ENCODE measurements at regions not wholly inside any gene's neighbourhood (a gene's known extent, or its start where the extent isn't known, plus 50 kb on each side); places are given as distances from the start of the nearest gene placed in this dataset.

- no peaks in the 10 kb centered on the region for H3K4me1 ChIP-seq (ENCODE audit: control insufficient read depth, extremely low read depth, insufficient read depth, low read length)
- H3K36me3 ChIP-seq (ENCODE audit: control insufficient read depth in 2 of 2, extremely low read depth in 1 of 2, insufficient read depth in 2 of 2, low read length in 2 of 2): no peaks in the 10 kb centered on the region
- H3K79me2 ChIP-seq (ENCODE audit: control insufficient read depth, insufficient read depth, low read length): no peaks in the 10 kb centered on the region
- TF ChIP-seq CTCF (optimal IDR thresholded peaks at IDR 0.05 in 1 of 3, IDR thresholded peaks at IDR 0.05 in 1 of 3, conservative IDR thresholded peaks at IDR 0.05 in 1 of 3; ENCODE audit: extremely low read depth in 1 of 3, insufficient read depth in 2 of 3, low read length in 3 of 3) (no peak), EZH2 (IDR thresholded peaks at IDR 0.05; ENCODE audit: low read length) (no peak)
- no peak for FAIRE-seq
- dilution Hi-C loops (cut with MboI; ENCODE audit: extremely low pct_ligation_motif_present, low sequenced_read_pairs): no loop called here
- H3K27me3 ChIP-seq (ENCODE audit: control insufficient read depth, extremely low read depth, insufficient read depth, low read length): no peaks in the 10 kb centered on the region
- no peaks in the 10 kb centered on the region for H3K9me1 ChIP-seq (ENCODE audit: control insufficient read depth, extremely low read depth, insufficient read depth, low read length)
- no peak overlapping the region for H3K4me3 ChIP-seq (ENCODE audit: control insufficient read depth in 2 of 3, extremely low read depth in 1 of 3, insufficient read depth in 2 of 3, low read depth in 1 of 3, low read length in 3 of 3)
- no peaks in the 10 kb centered on the region for H3K9me3 ChIP-seq (ENCODE audit: control insufficient read depth, low read depth, low read length)
- H3K4me2 ChIP-seq (ENCODE audit: control insufficient read depth, extremely low read depth, insufficient read depth, low read depth, low read length): no peak overlapping the region
- no peak for DNase-seq (ENCODE audit: low read depth, low spot score)
- no peak overlapping the region for H2AFZ ChIP-seq (ENCODE audit: control insufficient read depth, low read length)
- H3K27ac ChIP-seq (ENCODE audit: control insufficient read depth, insufficient read depth, low read length): no peak overlapping the region
- no peak overlapping the region for H3K9ac ChIP-seq (ENCODE audit: control insufficient read depth, extremely low read depth, insufficient read depth, low read length)
- no peaks in the 10 kb centered on the region for H4K20me1 ChIP-seq (ENCODE audit: control insufficient read depth, extremely low read depth, insufficient read depth, low read length)
Measured at GRCh38 chr10:10346390-10347150, 671.1 kb upstream of the CELF2 start.

- Histone ChIP-seq H2AFZ (ENCODE audit: control insufficient read depth, low read length) (no peak overlapping the region), H3K79me2 (ENCODE audit: control insufficient read depth, insufficient read depth, low read length) (no peaks in the 10 kb centered on the region), H3K4me3 (ENCODE audit: control insufficient read depth in 2 of 3, extremely low read depth in 1 of 3, insufficient read depth in 2 of 3, low read depth in 1 of 3, low read length in 3 of 3) (no peak overlapping the region), H3K36me3 (ENCODE audit: control insufficient read depth in 2 of 2, extremely low read depth in 1 of 2, insufficient read depth in 2 of 2, low read length in 2 of 2) (no peaks in the 10 kb centered on the region), H3K4me2 (ENCODE audit: control insufficient read depth, extremely low read depth, insufficient read depth, low read depth, low read length) (no peak overlapping the region), H3K27ac (ENCODE audit: control insufficient read depth, insufficient read depth, low read length) (no peak overlapping the region), H3K9ac (ENCODE audit: control insufficient read depth, extremely low read depth, insufficient read depth, low read length) (no peak overlapping the region), H4K20me1 (ENCODE audit: control insufficient read depth, extremely low read depth, insufficient read depth, low read length) (no peaks in the 10 kb centered on the region), H3K4me1 (ENCODE audit: control insufficient read depth, extremely low read depth, insufficient read depth, low read length) (no peaks in the 10 kb centered on the region), H3K9me3 (ENCODE audit: control insufficient read depth, low read depth, low read length) (no peaks in the 10 kb centered on the region), H3K9me1 (ENCODE audit: control insufficient read depth, extremely low read depth, insufficient read depth, low read length) (no peaks in the 10 kb centered on the region), H3K27me3 (ENCODE audit: control insufficient read depth, extremely low read depth, insufficient read depth, low read length) (no peaks in the 10 kb centered on the region)
- DNase-seq (ENCODE audit: low read depth, low spot score): no peak
- TF ChIP-seq EZH2 (IDR thresholded peaks at IDR 0.05; ENCODE audit: low read length) (no peak), CTCF (optimal IDR thresholded peaks at IDR 0.05 in 1 of 3, IDR thresholded peaks at IDR 0.05 in 1 of 3, conservative IDR thresholded peaks at IDR 0.05 in 1 of 3; ENCODE audit: extremely low read depth in 1 of 3, insufficient read depth in 2 of 3, low read length in 3 of 3) (no peak)
- dilution Hi-C loops (cut with MboI; ENCODE audit: extremely low pct_ligation_motif_present, low sequenced_read_pairs): no loop called here
- no peak for FAIRE-seq
Measured at GRCh38 chr10:10350050-10350449, 667.6 kb upstream of the CELF2 start.
